ENCODE measurements at regions not wholly inside any gene's neighbourhood (a gene's known extent, or its start where the extent isn't known, plus 50 kb on each side); places are given as distances from the start of the nearest gene placed in this dataset.

- WGBS (ENCODE audit: low lambda C conversion rate, missing lambda C conversion rate), result 85% methylated on average over 5 of the region's 5 CpGs
- H4K20me1 ChIP-seq (ENCODE audit: insufficient read depth, poor library complexity, severe bottlenecking), result no peaks in the 10 kb centered on the region
- no peak overlapping the region for H3K4me3 ChIP-seq
- TF ChIP-seq EZH2phosphoT487 (IDR thresholded peaks at IDR 0.05; ENCODE audit: low read depth, severe bottlenecking, unreplicated experiment), result no peak
- TF ChIP-seq CTCF (IDR thresholded peaks at IDR 0.05; ENCODE audit: poor library complexity), result no peak
- no peak for TF ChIP-seq EZH2 (IDR thresholded peaks at IDR 0.05; ENCODE audit: borderline replicate concordance)
- H3K4me2 ChIP-seq, result no peak overlapping the region
- H2AFZ ChIP-seq, result no peak overlapping the region
- H3K4me1 ChIP-seq (ENCODE audit: insufficient read depth), result no peaks in the 10 kb centered on the region
- H3K27ac ChIP-seq, result no peak overlapping the region
- no peak for DNase-seq (ENCODE audit: low spot score)
- no peaks in the 10 kb centered on the region for H3K9me2 ChIP-seq (replicated peaks; ENCODE audit: insufficient read depth)
- no peaks in the 10 kb centered on the region for H3K79me2 ChIP-seq
- no peaks in the 10 kb centered on the region for H3K36me3 ChIP-seq (replicated peaks; ENCODE audit: insufficient read depth, low read depth)
- H3K9me3 ChIP-seq (ENCODE audit: low read depth), result no peaks in the 10 kb centered on the region
- H3K27me3 ChIP-seq, result no peaks in the 10 kb centered on the region
Measured at GRCh38 chr9:89956331-89956730, 351.5 kb downstream of the GADD45G start.

GRCh38 chr9:89956907-89957306, 352.1 kb downstream of the GADD45G start:
- no peaks in the 10 kb centered on the region for H3K9me2 ChIP-seq (replicated peaks; ENCODE audit: insufficient read depth)
- DNase-seq (ENCODE audit: low spot score), result no peak
- H3K27ac ChIP-seq, result no peak overlapping the region
- H2AFZ ChIP-seq, result no peak overlapping the region
- no peaks in the 10 kb centered on the region for H3K27me3 ChIP-seq
- no peaks in the 10 kb centered on the region for H3K79me2 ChIP-seq
- no peak overlapping the region for H3K4me2 ChIP-seq
- H4K20me1 ChIP-seq (ENCODE audit: insufficient read depth, poor library complexity, severe bottlenecking), result no peaks in the 10 kb centered on the region
- no peaks in the 10 kb centered on the region for H3K9me3 ChIP-seq (ENCODE audit: low read depth)
- no peaks in the 10 kb centered on the region for H3K4me1 ChIP-seq (ENCODE audit: insufficient read depth)
- 67% methylated on average over 3 of the region's 3 CpGs for WGBS (ENCODE audit: low lambda C conversion rate, missing lambda C conversion rate)
- no peaks in the 10 kb centered on the region for H3K36me3 ChIP-seq (replicated peaks; ENCODE audit: insufficient read depth, low read depth)
- TF ChIP-seq EZH2phosphoT487 (IDR thresholded peaks at IDR 0.05; ENCODE audit: low read depth, severe bottlenecking, unreplicated experiment) (no peak), CTCF (IDR thresholded peaks at IDR 0.05; ENCODE audit: poor library complexity) (no peak), EZH2 (IDR thresholded peaks at IDR 0.05; ENCODE audit: borderline replicate concordance) (no peak)
- no peak overlapping the region for H3K4me3 ChIP-seq

DNA sequence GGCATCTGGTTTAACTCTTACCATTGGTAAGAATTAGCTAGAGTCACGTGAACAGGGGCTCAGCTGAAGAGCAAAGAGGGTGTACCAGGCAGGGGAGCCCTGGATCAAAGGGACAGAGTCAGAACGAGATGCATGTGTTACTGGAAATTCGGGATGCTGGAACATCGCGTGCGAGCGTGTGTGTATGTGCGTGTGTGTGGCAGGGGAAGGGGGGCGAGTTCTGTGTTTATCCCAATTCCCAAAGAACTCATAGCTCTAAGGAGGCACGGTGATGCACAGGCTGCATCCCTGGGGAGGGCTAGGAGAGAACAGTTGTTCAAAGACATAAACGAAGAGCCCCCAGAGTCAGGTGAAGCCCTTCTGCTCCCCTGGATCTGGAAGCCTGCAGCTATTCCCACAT, 353.3 kb downstream of the GADD45G start:
- H3K79me2 ChIP-seq, result no peaks in the 10 kb centered on the region
- TF ChIP-seq EZH2 (IDR thresholded peaks at IDR 0.05; ENCODE audit: borderline replicate concordance), result no peak
- no peak for TF ChIP-seq CTCF (IDR thresholded peaks at IDR 0.05; ENCODE audit: poor library complexity)
- TF ChIP-seq EZH2phosphoT487 (IDR thresholded peaks at IDR 0.05; ENCODE audit: low read depth, severe bottlenecking, unreplicated experiment), result no peak
- no peaks in the 10 kb centered on the region for H3K27me3 ChIP-seq
- no peak overlapping the region for H2AFZ ChIP-seq
- no peak overlapping the region for H3K4me3 ChIP-seq
- H4K20me1 ChIP-seq (ENCODE audit: insufficient read depth, poor library complexity, severe bottlenecking), result no peaks in the 10 kb centered on the region
- H3K9me3 ChIP-seq (ENCODE audit: low read depth), result no peaks in the 10 kb centered on the region
- H3K36me3 ChIP-seq (replicated peaks; ENCODE audit: insufficient read depth, low read depth), result no peaks in the 10 kb centered on the region
- H3K4me2 ChIP-seq, result no peak overlapping the region
- H3K4me1 ChIP-seq (ENCODE audit: insufficient read depth), result no peaks in the 10 kb centered on the region
- no peak overlapping the region for H3K27ac ChIP-seq
- WGBS (ENCODE audit: low lambda C conversion rate, missing lambda C conversion rate), result 84% methylated on average over 11 of the region's 11 CpGs
- no peak for DNase-seq (ENCODE audit: low spot score)
- no peaks in the 10 kb centered on the region for H3K9me2 ChIP-seq (replicated peaks; ENCODE audit: insufficient read depth)

All from hepatocyte (in vitro differentiated cells).